Neural cell (in vitro differentiated cells): ENCODE measurements at regions not wholly inside any gene's neighbourhood (a gene's known extent, or its start where the extent isn't known, plus 50 kb on each side); places are given as distances from the start of the nearest gene placed in this dataset.

Experiments used
- CTCF ChIP-seq: fragments of 450-650 bp; IDR thresholded peaks from 2 replicates; pipeline ENCODE4 v1.5.1; 2014; ENCODE audit warnings: antibody characterized with exemption, mild to moderate bottlenecking, moderate library complexity; ENCODE audit not compliant: poor library complexity, severe bottlenecking
- EP300 ChIP-seq: fragments of 450-650 bp; conservative IDR thresholded peaks from 2 replicates; pipeline ENCODE4 v1.6.1; 2014; ENCODE audit warnings: antibody characterized with exemption, mild to moderate bottlenecking, moderate library complexity; ENCODE audit not compliant: poor library complexity, severe bottlenecking
- POLR2AphosphoS5 ChIP-seq: IDR thresholded peaks from 2 replicates; pipeline ENCODE4 v1.6.1; 2012
- RAD21 ChIP-seq: fragments of 450-650 bp; conservative IDR thresholded peaks from 2 replicates; pipeline ENCODE4 v1.6.1; 2014; ENCODE audit warnings: antibody characterized with exemption, mild to moderate bottlenecking, moderate library complexity

- TF ChIP-seq CTCF (no peak), EP300 (no peak), POLR2AphosphoS5 (no peak), RAD21 (no peak)
Measured at GRCh38 chr2:52704251-52704650, 1063.4 kb upstream of the CHAC2 start.
